LHCN-M2 (cell line): ENCODE measurements at regions not wholly inside any gene's neighbourhood (a gene's known extent, or its start where the extent isn't known, plus 50 kb on each side); places are given as distances from the start of the nearest gene placed in this dataset.
"Not testable (repeated sequence)": the region's sequence is repeated elsewhere in the genome, so short reads cannot be mapped to it uniquely, and the experiment has no call there.

Experiments
- DNase-seq: peaks from one replicate; pipeline ENCODE4 v3.0.0-alpha.2; 2012; ENCODE audit warnings: low read depth

- peak; percentile 39 for DNase-seq
Observed at GRCh38 chr2:195094330-195094729, 562.7 kb upstream of the SLC39A10 start.

- no peak for DNase-seq
Observed at GRCh38 chr2:195092341-195092740, 564.7 kb upstream of the SLC39A10 start.

- DNase-seq: not testable (repeated sequence)
Observed at GRCh38 chr2:195072806-195073205, 584.2 kb upstream of the SLC39A10 start.

GRCh38 chr2:195057001-195057400 lies 600.0 kb upstream of the SLC39A10 start:
- peak; percentile 57 for DNase-seq

- peak; percentile 7 for DNase-seq
Observed at GRCh38 chr2:195055996-195056395, 601.0 kb upstream of the SLC39A10 start.

- peak; percentile 75 for DNase-seq
Observed at GRCh38 chr2:195051401-195051800, 605.6 kb upstream of the SLC39A10 start.

- peak; percentile 76 for DNase-seq
Observed at GRCh38 chr2:195049372-195050031, 607.5 kb upstream of the SLC39A10 start.

- DNase-seq: no peak
Observed at GRCh38 chr2:195047955-195048354, 609.1 kb upstream of the SLC39A10 start.

GRCh38 chr2:195044801-195045200 lies 612.2 kb upstream of the SLC39A10 start:
- DNase-seq: peak; percentile 6

GRCh38 chr2:195038153-195038552 lies 618.9 kb upstream of the SLC39A10 start:
- DNase-seq: peak; percentile 90

- DNase-seq: no peak
Observed at GRCh38 chr2:195037045-195037444, 620.0 kb upstream of the SLC39A10 start.

GRCh38 chr2:195031411-195031810 lies 625.6 kb upstream of the SLC39A10 start:
- DNase-seq: no peak

- peak; percentile 58 for DNase-seq
Observed at GRCh38 chr2:195029804-195030654, 627.0 kb upstream of the SLC39A10 start.

GRCh38 chr2:195027947-195028346 lies 629.1 kb upstream of the SLC39A10 start:
- DNase-seq: no peak

GRCh38 chr2:195026261-195026660 lies 630.8 kb upstream of the SLC39A10 start:
- peak; percentile 65 for DNase-seq

GRCh38 chr2:195022508-195022830 lies 634.6 kb upstream of the SLC39A10 start:
- DNase-seq: no peak

- peak; percentile 68 for DNase-seq
Observed at GRCh38 chr2:195021711-195022507, 635.1 kb upstream of the SLC39A10 start.

GRCh38 chr2:195018462-195018861 lies 638.6 kb upstream of the SLC39A10 start:
- no peak for DNase-seq

- no peak for DNase-seq
Observed at GRCh38 chr2:195017890-195018289, 639.1 kb upstream of the SLC39A10 start.

- peak; percentile 31 for DNase-seq
Observed at GRCh38 chr2:195016841-195017240, 640.2 kb upstream of the SLC39A10 start.

GRCh38 chr2:195009202-195009601 lies 647.8 kb upstream of the SLC39A10 start:
- peak; percentile 94 for DNase-seq

- DNase-seq: no peak
Observed at GRCh38 chr2:195006856-195007255, 650.2 kb upstream of the SLC39A10 start.
